ENCODE measurements at regions not wholly inside any gene's neighbourhood (a gene's known extent, or its start where the extent isn't known, plus 50 kb on each side); places are given as distances from the start of the nearest gene placed in this dataset.

DNA sequence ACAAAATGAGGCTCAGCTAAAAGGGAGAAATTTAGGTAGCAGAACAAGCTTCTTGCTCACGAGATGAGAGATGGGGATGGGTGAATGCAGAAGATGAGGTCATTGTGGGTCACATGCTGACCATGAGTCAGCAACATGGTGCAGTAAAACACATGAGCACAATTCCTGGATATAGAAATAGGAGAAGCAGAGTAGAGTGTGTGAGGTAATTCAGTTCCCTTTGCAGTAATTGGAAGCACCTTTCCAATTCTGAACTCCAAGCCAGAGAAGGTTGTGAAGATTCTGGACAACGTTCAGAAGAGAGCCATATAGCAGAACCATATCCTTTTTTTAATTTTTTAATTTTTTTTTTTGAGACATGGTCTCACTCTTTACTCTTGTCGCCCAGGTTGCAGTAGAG lies 62.0 kb upstream of the LMNTD1 start:
- Histone ChIP-seq H3K4me3 (ENCODE audit: control insufficient read depth in 1 of 2, extremely low read depth in 1 of 2, low read length in 1 of 2) (no peak overlapping the region), H3K4me1 (ENCODE audit: control insufficient read depth in 1 of 2, extremely low read depth in 1 of 2, insufficient read depth in 2 of 2, low read length in 2 of 2) (no peaks in the 10 kb centered on the region), H3K27me3 (replicated peaks in 1 of 2; ENCODE audit: control insufficient read depth in 2 of 2, extremely low read depth in 1 of 2, insufficient read depth in 2 of 2, low read length in 1 of 2) (no peaks in the 10 kb centered on the region), H3K9me3 (no peaks in the 10 kb centered on the region), H3K27ac (ENCODE audit: low read length) (no peak overlapping the region), H3K36me3 (ENCODE audit: control insufficient read depth in 2 of 2, extremely low read depth in 1 of 2, insufficient read depth in 1 of 2, low read length in 1 of 2) (no peaks in the 10 kb centered on the region)
- H3K4me3 Mint-ChIP-seq, result no peak overlapping the region
- H3K9me3 Mint-ChIP-seq, result peaks cover 0 to 6% (median 0%) of the 10 kb centered on the region in 3 donors
- no peak overlapping the region for H3K27ac Mint-ChIP-seq
- POLR2A ChIA-PET, result no interaction called here
- H3K4me1 Mint-ChIP-seq, result peaks cover 0 to 13% (median 0%) of the 10 kb centered on the region in 3 donors
- 50% methylated on average over 2 of the region's 3 CpGs for WGBS (ENCODE audit: insufficient coverage)
- H3K36me3 Mint-ChIP-seq, result no peaks in the 10 kb centered on the region
- H3K27me3 Mint-ChIP-seq, result peaks cover 3 to 15% of the 10 kb centered on the region in 2 donors
- CTCF ChIA-PET, result no interaction called here
- ATAC-seq (replicated peaks in 1 of 4) (no peak), DNase-seq (no peak)

DNA sequence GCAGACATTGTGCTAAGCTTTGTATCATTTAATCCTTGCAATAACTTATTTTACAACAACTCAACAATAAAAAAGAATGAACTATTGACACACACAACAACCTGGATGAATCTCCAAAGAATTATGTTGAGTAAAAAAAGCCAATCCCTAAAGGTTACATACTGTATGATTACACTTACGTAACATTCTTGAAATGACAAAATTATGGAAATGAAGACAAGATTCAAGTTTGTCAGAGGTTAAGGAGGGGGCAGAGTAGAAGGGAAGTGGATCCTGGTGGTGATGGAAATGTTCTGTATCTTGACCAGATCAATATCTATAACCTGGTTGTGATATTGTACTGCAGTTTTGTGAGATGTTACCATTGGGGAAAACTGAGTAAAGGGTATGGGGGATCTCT lies 63.2 kb upstream of the LMNTD1 start:
- ATAC-seq (replicated peaks in 1 of 4), result no peak

DNA sequence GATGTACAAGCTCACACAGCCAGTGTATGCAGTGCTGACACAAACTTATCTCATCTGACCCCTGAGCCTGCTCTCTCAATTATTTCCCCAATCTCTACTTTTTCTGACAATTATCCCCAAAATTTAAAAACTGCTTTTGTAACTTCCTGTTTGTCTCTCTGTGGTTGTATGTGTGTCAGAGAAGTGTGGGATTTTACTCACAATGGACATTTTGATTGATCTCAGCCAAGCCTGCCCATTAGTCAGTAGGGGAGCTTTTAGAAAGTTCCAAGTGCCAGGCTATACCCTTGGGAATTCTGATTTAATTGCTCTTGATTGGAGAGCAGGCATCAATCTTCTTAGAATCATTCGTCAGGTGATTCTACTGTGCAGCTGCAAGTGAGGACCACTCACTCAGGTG lies 64.9 kb upstream of the LMNTD1 start:
- ChIA-PET POLR2A (no interaction called here), CTCF (no interaction called here)
- Mint-ChIP-seq H3K27me3 (peaks cover 0 to 8% of the 10 kb centered on the region in 2 donors), H3K4me3 (no peak overlapping the region), H3K36me3 (no peaks in the 10 kb centered on the region), H3K4me1 (peaks cover 0 to 11% (median 0%) of the 10 kb centered on the region in 3 donors), H3K9me3 (no peaks in the 10 kb centered on the region), H3K27ac (no peak overlapping the region)
- H3K4me3 ChIP-seq (ENCODE audit: control insufficient read depth in 1 of 2, extremely low read depth in 1 of 2, low read length in 1 of 2), result no peak overlapping the region
- H3K27ac ChIP-seq (ENCODE audit: low read length), result no peak overlapping the region
- WGBS (ENCODE audit: insufficient coverage), result no CpG with 5 or more reads among the region's 1 CpG
- ATAC-seq (replicated peaks in 1 of 4) (no peak), DNase-seq (no peak)
- H3K4me1 ChIP-seq (ENCODE audit: control insufficient read depth in 1 of 2, extremely low read depth in 1 of 2, insufficient read depth in 2 of 2, low read length in 2 of 2), result peaks cover 0 to 2% of the 10 kb centered on the region in 2 experiments
- H3K27me3 ChIP-seq (replicated peaks in 1 of 2; ENCODE audit: control insufficient read depth in 2 of 2, extremely low read depth in 1 of 2, insufficient read depth in 2 of 2, low read length in 1 of 2), result no peaks in the 10 kb centered on the region
- H3K9me3 ChIP-seq, result no peaks in the 10 kb centered on the region
- no peaks in the 10 kb centered on the region for H3K36me3 ChIP-seq (ENCODE audit: control insufficient read depth in 2 of 2, extremely low read depth in 1 of 2, insufficient read depth in 1 of 2, low read length in 1 of 2)

More for the DNA sequence above, 63.2 kb upstream of the LMNTD1 start:
- H3K9me3 Mint-ChIP-seq, result no peaks in the 10 kb centered on the region
- Histone ChIP-seq H3K4me3 (ENCODE audit: control insufficient read depth in 1 of 2, extremely low read depth in 1 of 2, low read length in 1 of 2) (no peak overlapping the region), H3K36me3 (ENCODE audit: control insufficient read depth in 2 of 2, extremely low read depth in 1 of 2, insufficient read depth in 1 of 2, low read length in 1 of 2) (no peaks in the 10 kb centered on the region), H3K27me3 (replicated peaks in 1 of 2; ENCODE audit: control insufficient read depth in 2 of 2, extremely low read depth in 1 of 2, insufficient read depth in 2 of 2, low read length in 1 of 2) (no peaks in the 10 kb centered on the region), H3K9me3 (no peaks in the 10 kb centered on the region), H3K27ac (ENCODE audit: low read length) (no peak overlapping the region), H3K4me1 (ENCODE audit: control insufficient read depth in 1 of 2, extremely low read depth in 1 of 2, insufficient read depth in 2 of 2, low read length in 2 of 2) (peaks cover 0 to 2% of the 10 kb centered on the region in 2 experiments)
- peaks cover 0 to 11% (median 0%) of the 10 kb centered on the region in 3 donors for H3K4me1 Mint-ChIP-seq
- ChIA-PET CTCF (interaction anchor here in 1 of 2 donors (0.5 kb wide), 1 partner anchor 33 kb away, joined by 4 read pairs; no protein-coding TSS in a partner anchor), POLR2A (no interaction called here)
- H3K27ac Mint-ChIP-seq, result no peak overlapping the region
- no peaks in the 10 kb centered on the region for H3K36me3 Mint-ChIP-seq
- H3K27me3 Mint-ChIP-seq, result peaks cover 0 to 7% of the 10 kb centered on the region in 2 donors
- no peak overlapping the region for H3K4me3 Mint-ChIP-seq
- WGBS (ENCODE audit: insufficient coverage), result no CpG with 5 or more reads among the region's 1 CpG
- DNase-seq, result no peak

DNA sequence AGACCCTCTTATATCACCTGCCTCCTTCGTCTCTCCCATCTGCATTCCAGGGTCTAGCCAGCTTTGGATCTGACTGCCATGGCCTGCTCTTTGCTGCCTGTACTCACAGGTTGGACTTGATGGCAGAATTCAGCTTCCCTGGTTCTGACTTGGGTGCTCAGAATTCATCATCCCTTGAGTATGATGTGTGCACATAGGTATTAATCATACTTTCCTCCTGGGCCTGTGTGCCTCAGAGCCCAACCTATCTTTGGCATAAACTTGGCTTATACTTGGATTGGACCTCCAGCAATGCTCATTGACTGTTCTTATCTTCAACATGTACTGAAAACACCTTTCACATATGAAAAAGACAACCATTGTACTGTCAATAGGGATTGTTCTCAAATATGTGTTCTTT lies 70.7 kb upstream of the LMNTD1 start:
- WGBS (ENCODE audit: insufficient coverage), result 86% methylated on average over 1 of the region's 1 CpG
- Mint-ChIP-seq H3K9me3 (no peaks in the 10 kb centered on the region), H3K4me1 (peaks cover 0 to 11% (median 0%) of the 10 kb centered on the region in 3 donors), H3K4me3 (no peak overlapping the region), H3K36me3 (no peaks in the 10 kb centered on the region), H3K27me3 (peaks cover 0 to 1% of the 10 kb centered on the region in 2 donors), H3K27ac (no peak overlapping the region)
- Histone ChIP-seq H3K36me3 (ENCODE audit: control insufficient read depth in 2 of 2, extremely low read depth in 1 of 2, insufficient read depth in 1 of 2, low read length in 1 of 2) (no peaks in the 10 kb centered on the region), H3K27me3 (replicated peaks in 1 of 2; ENCODE audit: control insufficient read depth in 2 of 2, extremely low read depth in 1 of 2, insufficient read depth in 2 of 2, low read length in 1 of 2) (no peaks in the 10 kb centered on the region), H3K4me3 (ENCODE audit: control insufficient read depth in 1 of 2, extremely low read depth in 1 of 2, low read length in 1 of 2) (no peak overlapping the region), H3K4me1 (ENCODE audit: control insufficient read depth in 1 of 2, extremely low read depth in 1 of 2, insufficient read depth in 2 of 2, low read length in 2 of 2) (peaks cover 0 to 2% of the 10 kb centered on the region in 2 experiments), H3K27ac (ENCODE audit: low read length) (no peak overlapping the region), H3K9me3 (no peaks in the 10 kb centered on the region)
- POLR2A ChIA-PET, result no interaction called here
- DNase-seq (no peak), ATAC-seq (replicated peaks in 1 of 4) (no peak)
- CTCF ChIA-PET, result no interaction called here

- H3K9me3 Mint-ChIP-seq, result no peaks in the 10 kb centered on the region
- H3K4me1 Mint-ChIP-seq, result peaks cover 0 to 6% (median 0%) of the 10 kb centered on the region in 3 donors
- Histone ChIP-seq H3K36me3 (ENCODE audit: control insufficient read depth in 2 of 2, extremely low read depth in 1 of 2, insufficient read depth in 1 of 2, low read length in 1 of 2) (no peaks in the 10 kb centered on the region), H3K4me1 (ENCODE audit: control insufficient read depth in 1 of 2, extremely low read depth in 1 of 2, insufficient read depth in 2 of 2, low read length in 2 of 2) (peaks cover 0 to 2% of the 10 kb centered on the region in 2 experiments), H3K4me3 (ENCODE audit: control insufficient read depth in 1 of 2, extremely low read depth in 1 of 2, low read length in 1 of 2) (no peak overlapping the region), H3K27ac (ENCODE audit: low read length) (no peak overlapping the region), H3K27me3 (replicated peaks in 1 of 2; ENCODE audit: control insufficient read depth in 2 of 2, extremely low read depth in 1 of 2, insufficient read depth in 2 of 2, low read length in 1 of 2) (no peaks in the 10 kb centered on the region), H3K9me3 (no peaks in the 10 kb centered on the region)
- peaks cover 0 to 1% of the 10 kb centered on the region in 2 donors for H3K27me3 Mint-ChIP-seq
- no CpG with 5 or more reads among the region's 2 CpGs for WGBS (ENCODE audit: insufficient coverage)
- ChIA-PET POLR2A (no interaction called here), CTCF (no interaction called here)
- H3K27ac Mint-ChIP-seq, result no peak overlapping the region
- no peaks in the 10 kb centered on the region for H3K36me3 Mint-ChIP-seq
- ATAC-seq (replicated peaks in 1 of 4) (no peak), DNase-seq (no peak)
- no peak overlapping the region for H3K4me3 Mint-ChIP-seq
These were observed 72.1 kb upstream of the LMNTD1 start for GRCh38 chr12:25625146-25625545.

DNA sequence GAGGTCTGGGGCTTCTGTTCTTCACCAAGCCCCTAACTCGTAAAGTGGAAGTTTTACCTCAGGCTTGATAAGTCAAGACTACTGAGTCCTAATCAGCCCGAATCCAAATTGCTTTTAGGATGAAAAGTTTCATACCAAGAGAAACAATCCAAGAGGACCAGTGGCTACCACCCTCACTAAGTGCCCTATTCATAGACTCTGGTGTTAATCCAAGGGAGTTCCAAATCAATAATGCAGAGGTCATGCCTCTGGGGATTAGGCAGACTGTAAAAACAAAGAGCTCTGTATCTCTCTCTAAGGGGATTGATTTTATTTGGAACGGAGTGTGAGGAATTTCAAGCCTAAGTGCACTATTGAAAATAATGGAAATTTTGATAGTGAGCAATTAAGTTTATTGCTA lies 76.3 kb upstream of the LMNTD1 start:
- ChIA-PET POLR2A (no interaction called here), CTCF (no interaction called here)
- Mint-ChIP-seq H3K9me3 (no peaks in the 10 kb centered on the region), H3K27me3 (no peaks in the 10 kb centered on the region), H3K4me1 (peaks cover 11 to 33% (median 15%) of the 10 kb centered on the region in 3 donors), H3K4me3 (no peak overlapping the region), H3K36me3 (no peaks in the 10 kb centered on the region), H3K27ac (no peak overlapping the region)
- DNase-seq (no peak), ATAC-seq (replicated peaks in 1 of 4) (no peak)
- Histone ChIP-seq H3K4me3 (ENCODE audit: control insufficient read depth in 1 of 2, extremely low read depth in 1 of 2, low read length in 1 of 2) (no peak overlapping the region), H3K36me3 (ENCODE audit: control insufficient read depth in 2 of 2, extremely low read depth in 1 of 2, insufficient read depth in 1 of 2, low read length in 1 of 2) (no peaks in the 10 kb centered on the region), H3K4me1 (ENCODE audit: control insufficient read depth in 1 of 2, extremely low read depth in 1 of 2, insufficient read depth in 2 of 2, low read length in 2 of 2) (no peaks in the 10 kb centered on the region), H3K9me3 (no peaks in the 10 kb centered on the region), H3K27ac (ENCODE audit: low read length) (no peak overlapping the region), H3K27me3 (replicated peaks in 1 of 2; ENCODE audit: control insufficient read depth in 2 of 2, extremely low read depth in 1 of 2, insufficient read depth in 2 of 2, low read length in 1 of 2) (peaks cover 0 to 4% of the 10 kb centered on the region in 2 experiments)
- WGBS (ENCODE audit: insufficient coverage), result 80% methylated on average over 1 of the region's 3 CpGs

All from T-cell (primary cell).